ENCODE measurements at regions not wholly inside any gene's neighbourhood (a gene's known extent, or its start where the extent isn't known, plus 50 kb on each side); places are given as distances from the start of the nearest gene placed in this dataset.

DNA sequence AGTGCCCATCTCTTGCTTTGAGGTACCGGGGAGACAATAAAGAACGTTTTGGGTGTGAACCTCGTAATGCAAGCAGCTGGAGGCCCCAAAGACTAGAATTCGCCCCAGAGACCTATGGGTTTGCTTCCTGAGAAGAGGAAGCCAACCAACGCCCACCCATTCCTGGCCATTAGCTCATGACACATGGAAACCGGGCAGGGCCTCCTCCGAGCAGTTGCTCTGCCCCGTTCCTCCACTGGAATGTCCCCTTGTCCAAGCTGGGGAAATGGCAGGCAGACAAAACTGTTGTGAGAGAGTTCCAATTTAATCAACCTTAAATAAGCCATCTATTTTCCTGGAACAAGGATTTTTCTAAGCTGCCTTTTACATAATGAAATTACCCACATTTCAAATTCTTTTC, 250.9 kb upstream of the IGF1R start:
- TF ChIP-seq, protein P1, sequence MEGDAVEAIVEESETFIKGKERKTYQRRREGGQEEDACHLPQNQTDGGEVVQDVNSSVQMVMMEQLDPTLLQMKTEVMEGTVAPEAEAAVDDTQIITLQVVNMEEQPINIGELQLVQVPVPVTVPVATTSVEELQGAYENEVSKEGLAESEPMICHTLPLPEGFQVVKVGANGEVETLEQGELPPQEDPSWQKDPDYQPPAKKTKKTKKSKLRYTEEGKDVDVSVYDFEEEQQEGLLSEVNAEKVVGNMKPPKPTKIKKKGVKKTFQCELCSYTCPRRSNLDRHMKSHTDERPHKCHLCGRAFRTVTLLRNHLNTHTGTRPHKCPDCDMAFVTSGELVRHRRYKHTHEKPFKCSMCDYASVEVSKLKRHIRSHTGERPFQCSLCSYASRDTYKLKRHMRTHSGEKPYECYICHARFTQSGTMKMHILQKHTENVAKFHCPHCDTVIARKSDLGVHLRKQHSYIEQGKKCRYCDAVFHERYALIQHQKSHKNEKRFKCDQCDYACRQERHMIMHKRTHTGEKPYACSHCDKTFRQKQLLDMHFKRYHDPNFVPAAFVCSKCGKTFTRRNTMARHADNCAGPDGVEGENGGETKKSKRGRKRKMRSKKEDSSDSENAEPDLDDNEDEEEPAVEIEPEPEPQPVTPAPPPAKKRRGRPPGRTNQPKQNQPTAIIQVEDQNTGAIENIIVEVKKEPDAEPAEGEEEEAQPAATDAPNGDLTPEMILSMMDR (IDR thresholded peaks at IDR 0.05): no peak
- TF ChIP-seq EP300 (IDR thresholded peaks at IDR 0.05) (no peak), POLR2A (IDR thresholded peaks at IDR 0.05) (no peak), POLR2AphosphoS5 (IDR thresholded peaks at IDR 0.05) (no peak)

All from sigmoid colon (tissue), 4 donors.